Aorta (tissue), 5 donors: ENCODE measurements at regions not wholly inside any gene's neighbourhood (a gene's known extent, or its start where the extent isn't known, plus 50 kb on each side); places are given as distances from the start of the nearest gene placed in this dataset.
"Not testable (repeated sequence)": the region's sequence is repeated elsewhere in the genome, so short reads cannot be mapped to it uniquely, and the experiment has no call there.

Experiments used
- ATAC-seq: fragments of 200-7000 bp; cut with Tn5 transposase; one replicate; pipeline ENCODE4 v1.9.1; 2022; ENCODE audit warnings: moderate library complexity; ENCODE audit not compliant: low FRiP score
- DNase-seq, 2 donors: peaks; one replicate each; pipeline ENCODE4 v3.0.0-alpha.2; 2020
- H3K27ac ChIP-seq, 2 donors: one replicate each; pipeline ENCODE4 v1.5.1; 2013; ENCODE audit warnings: low read length in 2 of 2, mild to moderate bottlenecking in 2 of 2, moderate library complexity in 2 of 2, control low read depth in 1 of 2, inconsistent platforms in 1 of 2, low read depth in 1 of 2
- H3K27me3 ChIP-seq, 2 donors: one replicate each; pipeline ENCODE4 v1.6.1; 2013; ENCODE audit warnings: control low read depth in 1 of 2, low read length in 1 of 2, mild to moderate bottlenecking in 1 of 2, moderate library complexity in 1 of 2; ENCODE audit not compliant: insufficient read depth in 2 of 2, control insufficient read depth in 1 of 2
- H3K36me3 ChIP-seq, 2 donors: one replicate each; pipeline ENCODE4 v1.6.1; 2013; ENCODE audit warnings: control low read depth in 1 of 2, low read length in 1 of 2, mild to moderate bottlenecking in 1 of 2; ENCODE audit not compliant: insufficient read depth in 2 of 2, control insufficient read depth in 1 of 2
- H3K4me1 ChIP-seq, 2 donors: one replicate each; pipeline ENCODE4 v1.6.1; 2013; ENCODE audit warnings: low read length in 2 of 2, control low read depth in 1 of 2, mild to moderate bottlenecking in 1 of 2, moderate library complexity in 1 of 2; ENCODE audit not compliant: insufficient read depth in 2 of 2, control insufficient read depth in 1 of 2
- H3K4me3 ChIP-seq, 2 donors: one replicate each; pipeline ENCODE4 v1.5.1; 2013; ENCODE audit warnings: low read length in 2 of 2, control low read depth in 1 of 2, mild to moderate bottlenecking in 1 of 2
- H3K9me3 ChIP-seq: one replicate; pipeline ENCODE4 v1.6.1; 2013; ENCODE audit warnings: mild to moderate bottlenecking, low read length; ENCODE audit not compliant: control insufficient read depth
- WGBS, 2 donors: extraction: QIAGEN DNeasy Blood & Tissue Kit; methylation state at CpG; one replicate each; pipeline ENCODE4 v1.1.7; 2013; 5-methylcytosine and 5-hydroxymethylcytosine counted together
- intact Hi-C, 2 donors: fragments of 100-400 bp; cut with DNase I; formaldehyde crosslinking; loops; one replicate each; pipeline versions ENCODE4 v1.14.2 to v1.15.0; 2022
- donor health status: healthy with polysubstance abuse.
- donor health status: Bipolar disorder and iron deficiency.
- donor health status: DM: no; HTN: no; CAD: no.
- donor health status: DM: no; HTN: no; CAD: no.
- donor health status: DM: yes; HTN: yes; CAD: no.

DNA sequence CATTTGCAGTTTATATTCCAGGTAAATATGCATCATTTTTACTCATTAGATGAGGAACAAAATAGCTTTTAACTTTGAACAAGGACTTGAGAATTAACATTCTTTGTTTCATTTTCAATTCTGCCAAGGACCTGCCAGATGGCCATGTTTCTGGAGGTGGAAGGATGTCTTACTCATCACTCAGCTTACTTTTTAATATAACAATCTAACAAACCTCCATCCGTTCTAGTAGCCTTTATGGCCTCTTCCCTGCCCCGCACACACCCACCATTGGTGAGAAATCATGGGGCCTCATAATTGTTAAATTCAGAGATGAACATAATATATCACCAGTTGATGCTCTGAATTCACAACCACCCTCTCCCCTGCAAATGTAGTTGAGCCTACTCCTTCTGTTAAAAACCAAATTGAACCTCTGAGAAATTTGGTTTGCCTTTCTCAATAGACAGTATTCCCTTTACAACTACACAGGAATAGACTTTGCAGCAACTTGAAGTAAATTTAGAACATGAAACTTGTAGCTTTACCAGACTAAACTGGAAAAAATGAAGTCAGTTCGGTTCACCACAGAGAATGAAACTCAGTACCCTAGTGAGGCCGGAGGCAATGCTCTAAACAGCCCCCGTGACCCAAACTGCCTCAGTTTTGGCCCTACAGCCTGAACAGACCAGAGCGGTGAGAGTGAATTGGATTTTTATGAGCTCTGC lies 50.1 kb upstream of the ACSL4 start:
- DNase-seq (no peak), ATAC-seq (peak; percentile 22)
- Histone ChIP-seq H3K4me3 (no peak overlapping the region), H3K27me3 (no peaks in the 10 kb centered on the region), H3K27ac (peak overlapping the region in 1 of 2 donors; percentile 33), H3K9me3 (no peaks in the 10 kb centered on the region), H3K36me3 (no peaks in the 10 kb centered on the region), H3K4me1 (no peaks in the 10 kb centered on the region)
- WGBS, 2 donors: 54 to 60% methylated on average over 6 of the region's 6 CpGs
- intact Hi-C loops: loop anchor here in 1 of 2 donors (10.0 kb wide), 1 partner anchor 62 kb away; no protein-coding TSS in a partner anchor

DNA sequence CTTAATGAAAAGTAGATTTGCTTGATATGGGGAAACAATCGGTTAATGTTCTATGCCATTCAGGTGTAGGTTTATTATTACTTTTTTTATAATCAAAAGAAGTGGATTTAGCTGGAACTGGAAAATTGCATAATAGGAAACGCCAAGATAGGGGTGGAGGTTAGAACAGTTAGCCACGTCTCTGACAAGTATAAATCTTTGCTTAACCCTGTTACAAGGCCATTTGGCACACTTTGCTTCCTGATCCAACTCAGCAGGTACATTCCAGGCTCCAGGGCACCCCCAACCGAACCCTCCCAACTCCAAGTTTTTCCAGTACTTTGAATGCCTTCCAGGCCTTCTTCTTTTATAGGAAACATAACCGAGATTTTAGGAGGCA lies 50.6 kb upstream of the ACSL4 start:
- Histone ChIP-seq H3K27ac (peak overlapping the region in 1 of 2 donors; percentile 33), H3K36me3 (no peaks in the 10 kb centered on the region), H3K4me3 (no peak overlapping the region), H3K9me3 (no peaks in the 10 kb centered on the region), H3K27me3 (no peaks in the 10 kb centered on the region), H3K4me1 (no peaks in the 10 kb centered on the region)
- intact Hi-C loops: loop anchor here in 1 of 2 donors (10.0 kb wide), 1 partner anchor 61 kb away; no protein-coding TSS in a partner anchor
- 31 to 40% methylated on average over 5 of the region's 5 CpGs for WGBS, 2 donors
- ATAC-seq (no peak), DNase-seq (no peak)

DNA sequence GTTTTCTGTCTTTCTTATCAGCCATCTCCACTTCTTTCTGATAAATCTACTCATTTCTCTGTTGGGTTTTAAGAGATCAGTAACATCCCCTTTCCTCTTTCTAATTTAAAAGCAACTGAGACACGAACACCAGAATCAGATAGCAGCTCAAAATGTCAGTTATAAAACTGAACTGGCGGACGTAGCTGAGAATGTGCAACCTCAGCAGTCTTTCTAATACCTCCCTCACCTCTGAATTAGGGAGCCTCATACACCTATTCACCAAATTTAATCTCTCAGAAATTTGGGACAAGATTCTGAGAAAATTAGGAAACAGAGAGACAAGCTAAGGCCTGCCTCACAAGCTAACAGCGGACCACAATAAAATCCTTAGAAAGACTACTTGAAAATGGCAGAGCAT lies 52.0 kb upstream of the ACSL4 start:
- WGBS, 2 donors: 74 to 92% methylated on average over 4 of the region's 4 CpGs
- DNase-seq: no peak
- Histone ChIP-seq H3K4me1 (no peaks in the 10 kb centered on the region), H3K9me3 (no peaks in the 10 kb centered on the region), H3K27me3 (no peaks in the 10 kb centered on the region), H3K27ac (no peak overlapping the region), H3K36me3 (no peaks in the 10 kb centered on the region), H3K4me3 (no peak overlapping the region)
- ATAC-seq: no peak
- intact Hi-C loops: loop anchor here in 1 of 2 donors (10.0 kb wide), 1 partner anchor 60 kb away; no protein-coding TSS in a partner anchor

DNA sequence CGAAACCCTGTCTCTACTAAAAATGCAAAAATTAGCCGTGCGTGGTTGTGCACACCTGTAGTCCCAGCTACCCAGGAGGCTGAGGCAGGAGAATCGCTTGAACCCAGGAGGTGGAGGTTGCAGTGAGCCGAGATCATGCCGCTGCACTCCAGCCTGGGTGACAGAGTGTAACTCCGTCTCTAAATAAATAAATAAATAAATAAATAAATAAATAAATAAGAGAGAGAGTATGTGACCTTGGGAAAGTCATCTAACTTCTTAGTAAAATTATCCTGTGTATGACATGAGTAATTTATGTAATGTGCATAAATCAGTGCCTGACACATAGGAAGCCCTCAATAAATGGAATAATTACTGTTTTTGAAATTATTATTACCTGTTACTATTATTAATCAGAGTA lies 57.5 kb upstream of the ACSL4 start:
- H3K4me1 ChIP-seq, H3K27me3 ChIP-seq, H3K27ac ChIP-seq, H3K4me3 ChIP-seq, ATAC-seq, DNase-seq, intact Hi-C loops, H3K9me3 ChIP-seq, H3K36me3 ChIP-seq: not testable (repeated sequence)
- WGBS, 2 donors: 94 to 96% methylated on average over 7 of the region's 7 CpGs

DNA sequence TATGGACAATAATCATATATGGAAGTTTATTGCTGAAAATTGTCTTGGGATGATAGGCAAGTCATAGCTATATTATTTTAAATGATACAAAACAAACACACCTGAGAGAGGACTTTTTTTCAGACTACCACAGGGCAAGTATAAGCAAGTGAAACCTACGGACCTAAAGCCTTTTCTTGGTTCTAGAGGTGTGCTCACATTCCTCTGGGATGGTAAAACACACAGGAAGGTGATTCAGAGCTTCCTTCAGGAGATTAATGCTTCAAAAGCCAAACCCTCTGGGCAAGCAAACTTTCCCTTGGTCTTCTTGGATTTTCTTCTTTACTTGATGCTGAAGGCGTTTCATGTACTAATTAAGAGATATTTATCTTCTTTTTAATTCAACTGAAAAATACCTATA lies 60.1 kb upstream of the ACSL4 start:
- intact Hi-C loops: no loop called here
- 62 to 83% methylated on average over 2 of the region's 2 CpGs for WGBS, 2 donors

DNA sequence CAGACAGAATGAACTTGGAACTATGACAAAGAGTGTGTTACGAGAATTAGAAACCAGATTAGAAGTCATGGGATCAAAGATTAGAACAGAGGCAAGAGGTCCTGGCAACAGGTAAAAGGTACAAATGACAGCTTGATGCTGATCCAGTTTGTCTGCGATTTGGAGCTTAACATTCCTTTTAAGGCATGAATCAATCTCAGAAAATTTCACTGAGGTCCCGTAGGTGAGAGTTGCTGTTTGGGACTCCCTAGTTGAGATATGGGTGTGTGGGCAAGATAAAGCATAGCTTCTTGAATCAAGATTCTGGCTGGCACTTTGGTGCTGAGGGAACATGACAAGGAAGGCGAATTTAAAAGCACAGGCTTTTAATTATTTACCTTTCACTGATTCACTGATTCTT lies 62.6 kb upstream of the ACSL4 start:
- no peak for ATAC-seq
- 81 to 89% methylated on average over 4 of the region's 4 CpGs for WGBS, 2 donors
- Histone ChIP-seq H3K27me3 (no peaks in the 10 kb centered on the region), H3K4me3 (no peak overlapping the region), H3K27ac (no peak overlapping the region), H3K4me1 (no peaks in the 10 kb centered on the region), H3K36me3 (no peaks in the 10 kb centered on the region), H3K9me3 (no peaks in the 10 kb centered on the region)
- no peak for DNase-seq
- intact Hi-C loops: no loop called here

More for the DNA sequence above, 60.1 kb upstream of the ACSL4 start:
- no peak overlapping the region for H3K4me3 ChIP-seq
- H3K36me3 ChIP-seq: no peaks in the 10 kb centered on the region
- no peaks in the 10 kb centered on the region for H3K4me1 ChIP-seq
- DNase-seq: no peak
- no peak for ATAC-seq
- no peaks in the 10 kb centered on the region for H3K27me3 ChIP-seq
- no peak overlapping the region for H3K27ac ChIP-seq
- no peaks in the 10 kb centered on the region for H3K9me3 ChIP-seq

DNA sequence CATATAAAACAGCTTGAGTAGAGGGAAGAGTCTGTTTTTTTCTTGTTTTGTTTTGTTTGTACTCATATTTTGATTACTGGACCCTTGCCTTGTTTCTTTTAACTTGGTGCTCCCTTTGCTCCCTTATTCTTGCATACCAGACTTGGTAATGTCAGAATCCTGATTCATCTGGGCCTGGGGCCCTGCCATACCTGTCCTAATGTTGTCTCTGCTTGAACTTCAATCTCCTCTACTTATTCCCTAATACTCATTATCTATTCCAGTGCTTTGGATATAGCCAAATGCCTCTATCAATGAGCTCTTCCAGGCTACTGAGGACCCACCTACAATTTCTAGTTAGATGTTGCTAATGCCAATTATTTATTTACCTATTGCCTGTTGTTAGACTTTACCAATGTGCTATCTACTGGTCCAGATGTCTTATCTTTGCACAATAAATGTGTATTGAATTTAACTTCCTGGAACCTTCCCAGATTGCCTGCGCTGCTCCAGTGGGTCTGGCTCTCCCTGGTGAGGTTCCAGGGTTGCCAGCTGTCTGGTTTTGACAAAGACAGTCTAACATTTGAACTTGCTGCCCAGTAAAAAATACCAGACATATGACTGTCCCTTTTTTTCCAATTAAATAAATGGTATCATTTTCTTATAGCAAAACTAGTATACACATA lies 64.4 kb upstream of the ACSL4 start:
- 43 to 56% methylated on average over 1 of the region's 1 CpG for WGBS, 2 donors
- H3K27ac ChIP-seq: no peak overlapping the region
- no peaks in the 10 kb centered on the region for H3K9me3 ChIP-seq
- intact Hi-C loops: no loop called here
- no peaks in the 10 kb centered on the region for H3K27me3 ChIP-seq
- no peaks in the 10 kb centered on the region for H3K36me3 ChIP-seq
- H3K4me1 ChIP-seq: no peaks in the 10 kb centered on the region
- ATAC-seq (no peak), DNase-seq (no peak)
- no peak overlapping the region for H3K4me3 ChIP-seq

DNA sequence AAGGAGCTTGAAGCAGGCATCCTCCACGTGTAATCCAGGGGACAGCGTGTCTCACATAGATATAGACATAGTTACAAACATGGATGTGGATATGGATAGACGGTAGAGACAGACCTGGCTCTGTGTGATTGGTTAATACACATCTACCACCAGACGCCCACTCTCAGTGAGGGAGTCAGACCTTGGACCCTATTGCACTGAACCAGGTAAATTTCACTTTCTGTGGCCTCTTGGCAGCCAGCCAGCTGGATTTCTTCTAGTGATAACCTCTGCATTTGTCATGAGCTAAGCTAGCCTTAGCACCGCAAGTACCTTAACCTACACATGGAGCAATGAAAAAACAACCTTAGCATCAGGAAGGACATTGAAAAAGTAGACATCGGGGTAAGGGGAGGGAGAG lies 79.2 kb upstream of the ACSL4 start:
- 78 to 86% methylated on average over 6 of the region's 6 CpGs for WGBS, 2 donors
- Histone ChIP-seq H3K4me1 (no peaks in the 10 kb centered on the region), H3K9me3 (no peaks in the 10 kb centered on the region), H3K4me3 (no peak overlapping the region), H3K36me3 (no peaks in the 10 kb centered on the region), H3K27me3 (no peaks in the 10 kb centered on the region), H3K27ac (no peak overlapping the region)
- DNase-seq (no peak), ATAC-seq (no peak)
- intact Hi-C loops: no loop called here

DNA sequence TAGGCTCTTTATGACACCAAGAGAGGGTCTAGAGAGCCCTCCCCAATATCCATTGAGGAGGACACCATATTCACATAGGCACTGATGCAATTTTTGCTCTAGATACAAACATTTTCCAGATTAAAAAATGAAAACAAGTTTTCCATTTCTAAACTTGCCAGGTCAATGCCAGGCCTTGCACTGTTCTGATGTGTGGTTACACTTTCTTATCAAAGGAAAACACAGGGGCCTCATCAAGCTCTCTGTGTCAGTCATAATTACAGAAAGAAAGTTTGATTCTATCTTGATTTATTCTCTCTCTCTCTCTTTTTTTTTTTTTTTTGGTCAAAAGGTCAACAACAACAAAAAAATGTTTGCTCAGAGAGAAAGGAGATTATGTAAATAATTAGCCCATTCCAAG lies 80.2 kb upstream of the ACSL4 start:
- intact Hi-C loops: no loop called here
- no peak for ATAC-seq

More for the DNA sequence above, 80.2 kb upstream of the ACSL4 start:
- Histone ChIP-seq H3K4me3 (no peak overlapping the region), H3K27ac (no peak overlapping the region), H3K9me3 (no peaks in the 10 kb centered on the region), H3K4me1 (no peaks in the 10 kb centered on the region), H3K27me3 (no peaks in the 10 kb centered on the region), H3K36me3 (no peaks in the 10 kb centered on the region)
- DNase-seq: no peak
